K562 (cell line): ENCODE measurements at regions not wholly inside any gene's neighbourhood (a gene's known extent, or its start where the extent isn't known, plus 50 kb on each side); places are given as distances from the start of the nearest gene placed in this dataset.

Experiments
- CBFB ChIP-seq: sonication (generic); formaldehyde crosslinking; IDR thresholded peaks from 2 replicates; pipeline ENCODE4 v1.4.0; 2020; ENCODE audit warnings: mild to moderate bottlenecking, missing genetic modification reagents
- CC2D1A ChIP-seq: fragments of 450-650 bp; IDR thresholded peaks from 2 replicates; pipeline ENCODE4 v1.6.1; 2017; ENCODE audit warnings: mild to moderate bottlenecking
- CREB1 ChIP-seq, 2 experiments: sonication (generic) in 1 of 2; formaldehyde crosslinking in 1 of 2; IDR thresholded peaks; 2 replicates each; pipeline versions ENCODE4 v1.6.1 to v1.8.0; 2012 to 2022; ENCODE audit warnings: inconsistent platforms in 1 of 2, mild to moderate bottlenecking in 1 of 2, missing genetic modification reagents in 1 of 2, moderate library complexity in 1 of 2
- ELF1 ChIP-seq: fragments of 200-800 bp; sonication (Bioruptor generic); IDR thresholded peaks from 2 replicates; pipeline ENCODE4 v1.6.1; 2016; ENCODE audit warnings: missing genetic modification characterization, missing compliant biosample characterization
- ELF2 ChIP-seq: fragments of 250-450 bp; sonication (Bioruptor Pico); IDR thresholded peaks from 2 replicates; pipeline ENCODE4 v1.5.0; 2021; ENCODE audit warnings: mild to moderate bottlenecking
- ETV6 ChIP-seq, 3 experiments: fragments of 150-350 bp in 1 of 3; sonication (generic) in 1 of 3; formaldehyde crosslinking in 1 of 3; IDR thresholded peaks; 2 replicates each; pipeline versions ENCODE4 v1.6.1 to v1.8.0; 2014 to 2022; ENCODE audit warnings: borderline replicate concordance in 2 of 3, low read depth in 2 of 3, antibody characterized with exemption in 1 of 3, low read length in 1 of 3, mild to moderate bottlenecking in 1 of 3, missing genetic modification reagents in 1 of 3
- FOSL1 ChIP-seq: fragments of 200-800 bp; sonication (Bioruptor generic); conservative IDR thresholded peaks from 2 replicates; pipeline ENCODE4 v1.6.1; 2016; ENCODE audit warnings: missing genetic modification characterization, missing compliant biosample characterization
- HDGF ChIP-seq: fragments of 450-650 bp; IDR thresholded peaks from 2 replicates; pipeline ENCODE4 v1.6.1; 2016
- KAT7 ChIP-seq: sonication (generic); formaldehyde crosslinking; IDR thresholded peaks from 2 replicates; pipeline ENCODE4 v1.8.0; 2022; ENCODE audit warnings: missing genetic modification reagents, mild to moderate bottlenecking, borderline replicate concordance
- NFXL1 ChIP-seq: fragments of 450-650 bp; formaldehyde crosslinking; IDR thresholded peaks from 2 replicates; pipeline ENCODE4 v1.4.0; 2021; ENCODE audit warnings: mild to moderate bottlenecking
- NONO ChIP-seq, 2 experiments: fragments of 200-400 bp in 1 of 2; fragments of 450-650 bp in 1 of 2; formaldehyde crosslinking in 1 of 2; IDR thresholded peaks; 2 replicates each; pipeline ENCODE4 v1.6.1; 2017; ENCODE audit warnings: low read depth in 2 of 2, mild to moderate bottlenecking in 2 of 2, moderate library complexity in 2 of 2, low read length in 1 of 2
- PCBP1 ChIP-seq: fragments of 200-400 bp; formaldehyde crosslinking; IDR thresholded peaks from 2 replicates; pipeline ENCODE4 v1.6.1; 2018; ENCODE audit warnings: mild to moderate bottlenecking, low read depth, low read length; ENCODE audit not compliant: poor library complexity, severe bottlenecking
- PHF20 ChIP-seq: fragments of 450-650 bp; IDR thresholded peaks from 2 replicates; pipeline ENCODE4 v1.6.1; 2018; ENCODE audit not compliant: partially characterized antibody
- PRMT5 ChIP-seq: sonication (generic); formaldehyde crosslinking; IDR thresholded peaks from 2 replicates; pipeline ENCODE4 v1.5.0; 2020; ENCODE audit warnings: missing genetic modification reagents
- RFX1 ChIP-seq: fragments of 450-650 bp; IDR thresholded peaks from 2 replicates; pipeline ENCODE4 v1.6.1; 2016; ENCODE audit warnings: mild to moderate bottlenecking, moderate library complexity
- SMARCC2 ChIP-seq: fragments of 450-650 bp; IDR thresholded peaks from 2 replicates; pipeline ENCODE4 v1.6.1; 2017; ENCODE audit warnings: antibody characterized with exemption, moderate library complexity, mild to moderate bottlenecking, low read depth
- TBP ChIP-seq: optimal IDR thresholded peaks from 2 replicates; pipeline ENCODE3; 2011; ENCODE audit warnings: low read depth, low read length, improper control_type of control experiment
- TSC22D4 ChIP-seq: fragments of 450-650 bp; IDR thresholded peaks from 2 replicates; pipeline ENCODE4 v1.6.1; 2016; ENCODE audit warnings: missing genetic modification characterization, missing biosample characterization, control low read depth
- XRCC5 ChIP-seq: fragments of 200-400 bp; formaldehyde crosslinking; IDR thresholded peaks from 2 replicates; pipeline ENCODE4 v1.6.1; 2017; ENCODE audit warnings: low read depth, mild to moderate bottlenecking, low read length
- ZNF146 ChIP-seq: IDR thresholded peaks from one replicate; pipeline ENCODE4 v1.6.1; 2018; ENCODE audit warnings: missing compliant biosample characterization; ENCODE audit not compliant: unreplicated experiment
- ZNF551 ChIP-seq: fragments of 250-450 bp; sonication (Bioruptor Pico); IDR thresholded peaks from 2 replicates; pipeline ENCODE4 v1.5.0; 2021; ENCODE audit warnings: mild to moderate bottlenecking, moderate library complexity
- TF ChIP-seq, protein P1 (sequence below): fragments of 250-450 bp; sonication (Bioruptor Pico); IDR thresholded peaks from 2 replicates; pipeline ENCODE4 v1.9.0; 2021; ENCODE audit warnings: mild to moderate bottlenecking
- TF ChIP-seq, protein P2 (sequence below): fragments of 450-650 bp; IDR thresholded peaks from 2 replicates; pipeline ENCODE4 v1.6.1; 2017; ENCODE audit warnings: antibody characterized with exemption, mild to moderate bottlenecking
- TF ChIP-seq, protein P3 (sequence below): fragments of 450-650 bp; conservative IDR thresholded peaks from 2 replicates; pipeline ENCODE4 v1.6.1; 2016; ENCODE audit warnings: missing genetic modification characterization, low read depth, mild to moderate bottlenecking, missing compliant biosample characterization, moderate library complexity

GRCh38 chr6:137705160-137706082, 161.6 kb upstream of the TNFAIP3 start (continued):
- TF ChIP-seq ELF1 (tag) (0 out of 2 replicates have a peak, but pooled peaks have one; percentile 30), PRMT5 (CRISPR knock-in tag) (no peak), PCBP1 (no peak), SMARCC2 (no peak), HDGF (no peak), NONO (IDR thresholded peaks at IDR 0.05; ENCODE audit: low read depth in 2 of 2, low read length in 1 of 2) (no peak), ZNF551 (CRISPR knock-in tag) (no peak), RFX1 (no peak), KAT7 (CRISPR knock-in tag) (no peak), ELF2 (CRISPR knock-in tag) (no peak), TBP (no peak), ETV6 (IDR thresholded peaks at IDR 0.05; ENCODE audit: borderline replicate concordance in 1 of 2, low read depth in 2 of 2, low read length in 1 of 2) (no peak), ETV6 (CRISPR knock-in tag; IDR thresholded peaks at IDR 0.05; ENCODE audit: borderline replicate concordance) (no peak), CC2D1A (0 out of 2 replicates have a peak, but pooled peaks have one; percentile 57), FOSL1 (tag) (no peak), ZNF146 (CRISPR knock-in tag) (no peak), PHF20 (no peak), CREB1 (IDR thresholded peaks at IDR 0.05) (no peak), CREB1 (CRISPR knock-in tag; IDR thresholded peaks at IDR 0.05) (no peak; the same call in 1 of the 2 replicates), NFXL1 (CRISPR knock-in tag) (no peak), TSC22D4 (tag) (no peak), XRCC5 (peak; percentile 92), CBFB (no peak)
- TF ChIP-seq, protein P1, sequence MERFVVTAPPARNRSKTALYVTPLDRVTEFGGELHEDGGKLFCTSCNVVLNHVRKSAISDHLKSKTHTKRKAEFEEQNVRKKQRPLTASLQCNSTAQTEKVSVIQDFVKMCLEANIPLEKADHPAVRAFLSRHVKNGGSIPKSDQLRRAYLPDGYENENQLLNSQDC (CRISPR knock-in tag): no peak
- TF ChIP-seq, protein P2, sequence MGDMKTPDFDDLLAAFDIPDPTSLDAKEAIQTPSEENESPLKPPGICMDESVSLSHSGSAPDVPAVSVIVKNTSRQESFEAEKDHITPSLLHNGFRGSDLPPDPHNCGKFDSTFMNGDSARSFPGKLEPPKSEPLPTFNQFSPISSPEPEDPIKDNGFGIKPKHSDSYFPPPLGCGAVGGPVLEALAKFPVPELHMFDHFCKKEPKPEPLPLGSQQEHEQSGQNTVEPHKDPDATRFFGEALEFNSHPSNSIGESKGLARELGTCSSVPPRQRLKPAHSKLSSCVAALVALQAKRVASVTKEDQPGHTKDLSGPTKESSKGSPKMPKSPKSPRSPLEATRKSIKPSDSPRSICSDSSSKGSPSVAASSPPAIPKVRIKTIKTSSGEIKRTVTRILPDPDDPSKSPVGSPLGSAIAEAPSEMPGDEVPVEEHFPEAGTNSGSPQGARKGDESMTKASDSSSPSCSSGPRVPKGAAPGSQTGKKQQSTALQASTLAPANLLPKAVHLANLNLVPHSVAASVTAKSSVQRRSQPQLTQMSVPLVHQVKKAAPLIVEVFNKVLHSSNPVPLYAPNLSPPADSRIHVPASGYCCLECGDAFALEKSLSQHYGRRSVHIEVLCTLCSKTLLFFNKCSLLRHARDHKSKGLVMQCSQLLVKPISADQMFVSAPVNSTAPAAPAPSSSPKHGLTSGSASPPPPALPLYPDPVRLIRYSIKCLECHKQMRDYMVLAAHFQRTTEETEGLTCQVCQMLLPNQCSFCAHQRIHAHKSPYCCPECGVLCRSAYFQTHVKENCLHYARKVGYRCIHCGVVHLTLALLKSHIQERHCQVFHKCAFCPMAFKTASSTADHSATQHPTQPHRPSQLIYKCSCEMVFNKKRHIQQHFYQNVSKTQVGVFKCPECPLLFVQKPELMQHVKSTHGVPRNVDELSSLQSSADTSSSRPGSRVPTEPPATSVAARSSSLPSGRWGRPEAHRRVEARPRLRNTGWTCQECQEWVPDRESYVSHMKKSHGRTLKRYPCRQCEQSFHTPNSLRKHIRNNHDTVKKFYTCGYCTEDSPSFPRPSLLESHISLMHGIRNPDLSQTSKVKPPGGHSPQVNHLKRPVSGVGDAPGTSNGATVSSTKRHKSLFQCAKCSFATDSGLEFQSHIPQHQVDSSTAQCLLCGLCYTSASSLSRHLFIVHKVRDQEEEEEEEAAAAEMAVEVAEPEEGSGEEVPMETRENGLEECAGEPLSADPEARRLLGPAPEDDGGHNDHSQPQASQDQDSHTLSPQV: no peak
- TF ChIP-seq, protein P3, sequence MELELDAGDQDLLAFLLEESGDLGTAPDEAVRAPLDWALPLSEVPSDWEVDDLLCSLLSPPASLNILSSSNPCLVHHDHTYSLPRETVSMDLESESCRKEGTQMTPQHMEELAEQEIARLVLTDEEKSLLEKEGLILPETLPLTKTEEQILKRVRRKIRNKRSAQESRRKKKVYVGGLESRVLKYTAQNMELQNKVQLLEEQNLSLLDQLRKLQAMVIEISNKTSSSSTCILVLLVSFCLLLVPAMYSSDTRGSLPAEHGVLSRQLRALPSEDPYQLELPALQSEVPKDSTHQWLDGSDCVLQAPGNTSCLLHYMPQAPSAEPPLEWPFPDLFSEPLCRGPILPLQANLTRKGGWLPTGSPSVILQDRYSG: no peak
